K562 (cell line): ENCODE measurements at regions not wholly inside any gene's neighbourhood (a gene's known extent, or its start where the extent isn't known, plus 50 kb on each side); places are given as distances from the start of the nearest gene placed in this dataset.

Source experiments
- FOXK1 ChIP-seq: sonication (generic); formaldehyde crosslinking; IDR thresholded peaks from 2 replicates; pipeline ENCODE4 v1.8.0; 2022; ENCODE audit warnings: missing genetic modification reagents, mild to moderate bottlenecking, borderline replicate concordance
- HIVEP1 ChIP-seq: fragments of 250-450 bp; sonication (Bioruptor Pico); IDR thresholded peaks from 2 replicates; pipeline ENCODE4 v1.4.0; 2020; ENCODE audit warnings: mild to moderate bottlenecking
- PCBP1 ChIP-seq: fragments of 200-400 bp; formaldehyde crosslinking; IDR thresholded peaks from 2 replicates; pipeline ENCODE4 v1.6.1; 2018; ENCODE audit warnings: mild to moderate bottlenecking, low read depth, low read length; ENCODE audit not compliant: poor library complexity, severe bottlenecking
- PML ChIP-seq: IDR thresholded peaks from 2 replicates; pipeline ENCODE4 v1.6.1; 2012; ENCODE audit warnings: low read length, inconsistent platforms
- POLR2B ChIP-seq: fragments of 450-650 bp; IDR thresholded peaks from 2 replicates; pipeline ENCODE4 v1.6.1; 2018; ENCODE audit warnings: low read depth; ENCODE audit not compliant: partially characterized antibody
- RBM25 ChIP-seq: fragments of 200-400 bp; formaldehyde crosslinking; IDR thresholded peaks from 2 replicates; pipeline ENCODE4 v1.6.1; 2018; ENCODE audit warnings: low read length, low read depth, moderate library complexity; ENCODE audit not compliant: severe bottlenecking
- SUPT5H ChIP-seq: fragments of 450-650 bp; IDR thresholded peaks from 2 replicates; pipeline ENCODE4 v1.6.1; 2016
- TBP ChIP-seq: optimal IDR thresholded peaks from 2 replicates; pipeline ENCODE3; 2011; ENCODE audit warnings: low read depth, low read length, improper control_type of control experiment
- TCF7L2 ChIP-seq: fragments of 150-350 bp; IDR thresholded peaks from 2 replicates; pipeline ENCODE4 v1.6.1; 2016; ENCODE audit warnings: low read depth, mild to moderate bottlenecking, low read length, moderate library complexity
- TRIM24 ChIP-seq, 2 experiments: fragments of 450-650 bp; IDR thresholded peaks; 2 replicates each; pipeline ENCODE4 v1.6.1; 2016
- ZNF316 ChIP-seq: fragments of 450-650 bp; IDR thresholded peaks from 2 replicates; pipeline ENCODE4 v1.6.1; 2016
- ZNF347 ChIP-seq: fragments of 450-650 bp; formaldehyde crosslinking; IDR thresholded peaks from 2 replicates; pipeline ENCODE4 v1.4.0; 2020; ENCODE audit warnings: low read depth, mild to moderate bottlenecking, moderate library complexity
- ZNF79 ChIP-seq: fragments of 250-450 bp; sonication (Bioruptor Pico); IDR thresholded peaks from 2 replicates; pipeline ENCODE4 v1.4.0; 2020; ENCODE audit warnings: low read depth, mild to moderate bottlenecking, moderate library complexity
- TF ChIP-seq, protein P1 (sequence below): fragments of 450-650 bp; IDR thresholded peaks from 2 replicates; pipeline ENCODE4 v1.6.1; 2017; ENCODE audit warnings: antibody characterized with exemption, mild to moderate bottlenecking
- TF ChIP-seq, protein P2 (sequence below): sonication (generic); IDR thresholded peaks from 2 replicates; pipeline ENCODE4 v1.6.1; 2016

DNA sequence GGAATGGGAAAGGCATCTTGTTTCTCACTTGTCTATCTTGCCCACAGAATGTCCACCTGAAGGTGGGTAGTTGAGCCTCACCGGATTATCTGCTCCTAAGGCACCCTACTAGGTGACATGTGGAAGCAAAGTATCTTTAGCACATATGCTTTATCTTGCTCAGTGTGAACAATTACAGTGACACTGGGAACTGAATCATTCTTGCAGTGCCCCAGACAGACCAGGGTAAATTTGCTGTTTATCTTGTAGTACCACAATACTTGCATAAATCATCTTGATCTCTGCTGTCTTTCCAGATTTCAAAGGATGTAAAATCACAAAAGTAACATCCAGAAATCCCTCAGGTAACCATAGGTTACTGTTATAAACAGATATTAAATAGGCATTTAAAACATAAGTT lies 930.0 kb upstream of the INTU start (continued):
- no peak for TF ChIP-seq POLR2B
- TF ChIP-seq RBM25, result no peak
- TF ChIP-seq PCBP1, result no peak
- TF ChIP-seq, protein P1, sequence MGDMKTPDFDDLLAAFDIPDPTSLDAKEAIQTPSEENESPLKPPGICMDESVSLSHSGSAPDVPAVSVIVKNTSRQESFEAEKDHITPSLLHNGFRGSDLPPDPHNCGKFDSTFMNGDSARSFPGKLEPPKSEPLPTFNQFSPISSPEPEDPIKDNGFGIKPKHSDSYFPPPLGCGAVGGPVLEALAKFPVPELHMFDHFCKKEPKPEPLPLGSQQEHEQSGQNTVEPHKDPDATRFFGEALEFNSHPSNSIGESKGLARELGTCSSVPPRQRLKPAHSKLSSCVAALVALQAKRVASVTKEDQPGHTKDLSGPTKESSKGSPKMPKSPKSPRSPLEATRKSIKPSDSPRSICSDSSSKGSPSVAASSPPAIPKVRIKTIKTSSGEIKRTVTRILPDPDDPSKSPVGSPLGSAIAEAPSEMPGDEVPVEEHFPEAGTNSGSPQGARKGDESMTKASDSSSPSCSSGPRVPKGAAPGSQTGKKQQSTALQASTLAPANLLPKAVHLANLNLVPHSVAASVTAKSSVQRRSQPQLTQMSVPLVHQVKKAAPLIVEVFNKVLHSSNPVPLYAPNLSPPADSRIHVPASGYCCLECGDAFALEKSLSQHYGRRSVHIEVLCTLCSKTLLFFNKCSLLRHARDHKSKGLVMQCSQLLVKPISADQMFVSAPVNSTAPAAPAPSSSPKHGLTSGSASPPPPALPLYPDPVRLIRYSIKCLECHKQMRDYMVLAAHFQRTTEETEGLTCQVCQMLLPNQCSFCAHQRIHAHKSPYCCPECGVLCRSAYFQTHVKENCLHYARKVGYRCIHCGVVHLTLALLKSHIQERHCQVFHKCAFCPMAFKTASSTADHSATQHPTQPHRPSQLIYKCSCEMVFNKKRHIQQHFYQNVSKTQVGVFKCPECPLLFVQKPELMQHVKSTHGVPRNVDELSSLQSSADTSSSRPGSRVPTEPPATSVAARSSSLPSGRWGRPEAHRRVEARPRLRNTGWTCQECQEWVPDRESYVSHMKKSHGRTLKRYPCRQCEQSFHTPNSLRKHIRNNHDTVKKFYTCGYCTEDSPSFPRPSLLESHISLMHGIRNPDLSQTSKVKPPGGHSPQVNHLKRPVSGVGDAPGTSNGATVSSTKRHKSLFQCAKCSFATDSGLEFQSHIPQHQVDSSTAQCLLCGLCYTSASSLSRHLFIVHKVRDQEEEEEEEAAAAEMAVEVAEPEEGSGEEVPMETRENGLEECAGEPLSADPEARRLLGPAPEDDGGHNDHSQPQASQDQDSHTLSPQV, result peak; percentile 2; the same call in 1 of the 2 replicates
- no peak for TF ChIP-seq ZNF347 (CRISPR knock-in tag)
- no peak for TF ChIP-seq PML
- no peak for TF ChIP-seq ZNF316
- TF ChIP-seq ZNF79 (CRISPR knock-in tag), result no peak
- TF ChIP-seq TCF7L2, result no peak
- TF ChIP-seq, protein P2, sequence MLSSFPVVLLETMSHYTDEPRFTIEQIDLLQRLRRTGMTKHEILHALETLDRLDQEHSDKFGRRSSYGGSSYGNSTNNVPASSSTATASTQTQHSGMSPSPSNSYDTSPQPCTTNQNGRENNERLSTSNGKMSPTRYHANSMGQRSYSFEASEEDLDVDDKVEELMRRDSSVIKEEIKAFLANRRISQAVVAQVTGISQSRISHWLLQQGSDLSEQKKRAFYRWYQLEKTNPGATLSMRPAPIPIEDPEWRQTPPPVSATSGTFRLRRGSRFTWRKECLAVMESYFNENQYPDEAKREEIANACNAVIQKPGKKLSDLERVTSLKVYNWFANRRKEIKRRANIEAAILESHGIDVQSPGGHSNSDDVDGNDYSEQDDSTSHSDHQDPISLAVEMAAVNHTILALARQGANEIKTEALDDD, result peak; percentile 31; the same call in 1 of the 2 replicates
- TF ChIP-seq HIVEP1 (CRISPR knock-in tag), result no peak
- no peak for TF ChIP-seq FOXK1
- no peak for TF ChIP-seq TBP
- TF ChIP-seq TRIM24 (IDR thresholded peaks at IDR 0.05), result peak in 1 of 2 experiments; percentile 20; a peak in 1 of 4 replicates
- TF ChIP-seq SUPT5H, result 0 out of 2 replicates have a peak, but pooled peaks have one; percentile 29
